Head of caudate nucleus (tissue), 42 donors: ENCODE measurements at regions not wholly inside any gene's neighbourhood (a gene's known extent, or its start where the extent isn't known, plus 50 kb on each side); places are given as distances from the start of the nearest gene placed in this dataset.

Experiments used
- DNase-seq, 42 donors: peaks; one replicate each; pipeline versions ENCODE4 v3.0.0 to v3.0.0-alpha.2; 2020 to 2021; ENCODE audit warnings: mixed read lengths in 7 of 42
- intact Hi-C: fragments of 100-400 bp; cut with DNase I; formaldehyde crosslinking; loops from one replicate; pipeline ENCODE4 v1.15.0; 2022

DNA sequence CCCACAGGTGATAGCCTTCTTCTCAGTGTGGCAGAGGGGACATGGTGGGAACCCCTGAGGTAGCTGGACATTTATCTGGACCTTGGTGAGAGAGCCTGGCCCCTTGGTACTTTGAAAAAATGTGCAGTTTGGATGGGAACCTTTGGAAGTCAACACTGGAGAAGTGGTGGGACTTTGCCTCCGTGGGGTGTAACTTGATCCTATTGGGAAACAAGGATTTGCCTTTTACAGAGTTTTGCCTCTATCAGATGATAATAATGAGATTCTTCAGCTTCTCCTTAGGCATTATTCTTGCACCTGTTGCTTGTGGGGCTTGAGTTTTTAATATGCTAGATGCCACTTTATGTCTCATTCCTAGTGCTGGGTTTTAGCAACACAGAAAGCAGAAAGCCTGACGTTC lies 99.0 kb downstream of the ERCC5 start:
- intact Hi-C loops: loop anchor here (10.0 kb wide), 1 partner anchor 190 kb away; no protein-coding TSS in a partner anchor
- DNase-seq: no peak

DNA sequence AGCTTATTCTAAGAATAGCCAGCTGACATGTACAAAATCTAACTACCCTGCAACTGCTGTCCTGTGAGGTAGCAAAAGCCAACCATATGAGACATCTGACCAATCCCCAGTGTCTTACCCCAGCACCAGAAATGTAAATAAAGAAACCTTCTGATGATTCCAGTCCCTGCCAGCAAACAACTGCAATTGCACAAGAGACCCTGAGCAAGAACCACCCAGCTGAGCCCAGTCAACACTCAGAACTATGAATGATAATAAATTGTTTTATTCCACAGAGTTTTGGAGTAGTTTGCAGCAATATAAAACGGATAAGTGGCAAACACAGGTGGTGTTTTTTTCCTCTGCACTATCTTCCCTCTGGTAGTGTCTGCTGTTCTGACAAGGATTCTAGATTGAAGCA lies 94.9 kb downstream of the ERCC5 start:
- intact Hi-C loops: loop anchor here (10.0 kb wide), 1 partner anchor 194 kb away; no protein-coding TSS in a partner anchor

DNA sequence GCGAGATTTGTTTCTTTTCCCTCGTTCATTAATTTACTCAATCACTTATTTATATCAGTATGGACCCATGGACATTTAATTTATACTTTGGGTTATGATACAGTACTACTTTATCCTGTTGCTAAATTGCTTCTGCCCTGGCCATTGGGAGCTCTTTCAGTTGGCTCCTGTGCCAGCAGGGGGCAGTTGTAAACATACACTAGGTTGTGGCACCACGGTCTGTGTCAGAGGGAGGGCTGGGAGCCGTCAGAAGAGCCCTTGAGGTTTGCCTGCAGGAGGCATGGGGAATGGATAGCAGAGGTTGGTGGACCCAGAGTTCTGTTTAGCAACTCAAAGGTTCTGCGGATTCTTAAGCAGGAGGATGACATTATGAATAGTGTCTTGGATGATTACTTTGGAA lies 94.3 kb downstream of the ERCC5 start:
- no peak for DNase-seq
- intact Hi-C loops: loop anchor here (10.0 kb wide), 1 partner anchor 195 kb away; no protein-coding TSS in a partner anchor

More for the DNA sequence above, 94.9 kb downstream of the ERCC5 start:
- DNase-seq: no peak

DNA sequence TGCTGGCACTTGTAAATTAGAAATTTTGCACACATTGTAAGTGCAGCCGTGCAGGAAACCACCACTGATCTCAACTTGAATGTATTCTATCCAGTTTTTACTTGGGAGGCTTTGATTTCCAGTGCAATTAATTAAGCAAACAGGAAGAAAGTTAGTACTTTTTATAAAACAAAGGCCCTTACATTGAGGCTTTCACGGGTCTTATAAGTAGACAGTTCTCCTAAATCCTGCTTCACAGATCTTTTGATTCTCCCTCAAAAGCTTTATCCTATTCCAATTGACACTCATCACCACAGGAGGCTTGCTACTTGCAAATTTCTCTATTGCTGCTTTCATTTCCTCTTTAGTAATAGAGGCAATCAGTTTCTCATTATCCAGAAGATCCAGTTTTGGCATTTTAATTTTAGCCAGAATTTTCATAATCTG lies 90.1 kb downstream of the ERCC5 start:
- no peak for DNase-seq
- intact Hi-C loops: no loop called here

DNA sequence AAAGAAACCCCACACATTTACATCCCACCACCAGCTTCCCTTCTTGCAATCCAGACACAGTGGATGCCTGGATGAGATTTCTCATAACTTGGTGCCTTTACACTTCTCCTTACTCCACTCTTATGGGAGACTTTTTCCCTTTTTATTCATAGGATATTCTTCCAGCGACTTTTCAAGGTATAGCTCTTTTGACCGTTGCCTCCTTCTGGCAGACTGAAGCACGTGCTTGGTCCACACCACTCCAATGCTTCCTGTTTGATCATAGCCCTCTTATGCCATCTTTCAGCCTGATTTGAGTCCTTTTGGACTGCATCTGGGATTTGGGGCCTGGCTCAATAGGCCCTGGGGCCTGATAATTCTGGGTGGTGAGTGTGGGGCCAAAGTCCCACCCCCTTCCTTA lies 87.7 kb downstream of the ERCC5 start:
- intact Hi-C loops: no loop called here
- no peak for DNase-seq

DNA sequence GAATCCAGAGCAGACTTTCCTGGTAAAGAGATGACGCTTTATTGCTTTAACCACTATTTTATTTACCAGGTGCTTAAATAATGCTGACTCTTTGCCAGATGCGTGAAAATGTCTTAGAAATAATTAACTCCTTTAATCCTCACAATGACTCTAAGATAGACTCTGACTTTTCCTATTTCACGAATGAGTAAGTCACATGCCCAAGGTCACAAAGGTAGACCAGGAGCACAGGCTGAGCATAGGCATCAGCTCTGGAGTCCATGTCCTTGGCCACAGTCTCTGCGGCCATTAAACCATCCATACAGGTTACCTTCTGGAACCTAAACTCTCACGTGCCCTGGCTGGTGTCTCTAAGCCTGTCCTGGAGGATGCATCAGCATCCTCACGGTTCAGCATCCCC lies 87.3 kb downstream of the ERCC5 start:
- intact Hi-C loops: no loop called here

DNA sequence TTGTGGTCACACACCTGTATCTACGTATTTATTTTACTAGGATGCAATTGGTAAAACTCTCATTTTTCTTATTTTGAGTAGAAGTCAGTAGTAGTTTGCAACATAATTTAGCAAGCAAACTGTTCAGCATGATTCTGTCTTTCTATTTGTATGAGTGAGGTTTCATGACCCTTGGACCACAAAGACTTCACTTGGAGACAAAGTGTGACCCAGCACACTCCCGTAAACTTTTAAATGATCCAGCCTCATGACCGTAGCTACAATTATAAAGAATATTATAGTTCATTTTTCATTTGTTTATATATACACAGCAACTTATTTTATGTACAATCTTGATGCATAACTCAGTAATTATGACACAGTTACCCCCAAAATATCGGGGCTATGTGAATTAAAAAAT lies 86.5 kb downstream of the ERCC5 start:
- intact Hi-C loops: no loop called here
- DNase-seq: no peak

More for the DNA sequence above, 87.3 kb downstream of the ERCC5 start:
- DNase-seq: no peak

DNA sequence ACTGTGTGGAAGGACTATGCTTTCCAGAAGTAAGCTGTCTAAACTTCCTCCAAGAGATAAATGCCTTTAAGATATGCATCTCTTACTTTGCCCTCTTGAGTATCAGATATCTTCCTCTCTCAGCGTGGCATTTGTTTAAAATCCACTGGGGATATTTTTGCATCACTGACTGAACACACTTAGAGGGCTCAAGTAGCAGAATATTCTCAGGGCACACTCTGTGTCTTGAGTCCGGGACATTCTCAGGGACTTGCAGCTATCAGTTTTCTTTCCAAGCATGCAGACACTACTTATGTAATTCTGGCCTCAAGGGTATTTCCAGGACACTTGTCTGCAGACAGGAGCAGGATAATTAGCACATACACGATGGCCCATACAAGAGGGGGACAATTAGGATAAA lies 84.7 kb downstream of the ERCC5 start:
- no peak for DNase-seq
- intact Hi-C loops: no loop called here

DNA sequence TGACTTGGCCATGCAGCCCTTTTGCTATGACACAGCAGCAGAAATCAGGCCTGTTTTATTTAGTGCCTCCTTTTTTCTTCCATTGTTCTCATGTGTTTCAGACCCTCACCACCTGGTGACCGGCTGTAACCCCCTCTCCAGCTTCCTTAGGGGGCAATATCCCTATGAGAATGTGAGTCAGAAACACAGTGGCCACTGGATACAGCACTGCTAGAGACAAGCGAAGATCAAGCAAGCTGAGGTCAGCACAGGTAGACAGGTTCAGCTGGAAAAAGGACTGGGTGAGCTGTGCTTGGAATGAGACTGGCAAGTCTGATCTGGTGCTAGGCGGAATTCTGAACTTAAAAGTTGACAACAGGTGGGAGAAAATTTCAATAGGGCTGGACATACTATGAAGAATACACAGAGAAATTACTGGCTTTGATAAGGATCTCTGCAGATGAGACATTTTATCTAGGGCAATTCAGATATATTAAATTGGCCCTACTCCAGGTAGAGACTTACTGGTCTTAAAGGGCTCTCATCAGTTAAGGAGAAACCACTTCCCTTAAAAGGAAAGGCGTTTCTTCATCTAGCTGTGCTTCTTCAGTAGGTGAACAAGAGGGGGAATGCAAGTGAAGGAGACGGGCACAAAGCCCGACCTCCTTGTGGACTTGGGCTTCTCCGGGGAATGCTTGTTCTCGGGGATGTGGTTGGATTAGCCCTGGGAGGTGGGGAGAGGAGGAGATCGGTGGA lies 83.3 kb downstream of the ERCC5 start:
- intact Hi-C loops: no loop called here
- DNase-seq: no peak
